ENCODE measurements at regions not wholly inside any gene's neighbourhood (a gene's known extent, or its start where the extent isn't known, plus 50 kb on each side); places are given as distances from the start of the nearest gene placed in this dataset.
A peak's percentile ranks its signal among the peaks of the same experiment; 100 is the strongest.
"Not testable (repeated sequence)": the region's sequence is repeated elsewhere in the genome, so short reads cannot be mapped to it uniquely, and the experiment has no call there.

- peak; percentile 1 to 24 for DNase-seq (ENCODE audit: low read depth in 2 of 2, low spot score in 1 of 2)
Measured at GRCh38 chr18:961644-962355, 57.1 kb downstream of the ADCYAP1 start.

DNA sequence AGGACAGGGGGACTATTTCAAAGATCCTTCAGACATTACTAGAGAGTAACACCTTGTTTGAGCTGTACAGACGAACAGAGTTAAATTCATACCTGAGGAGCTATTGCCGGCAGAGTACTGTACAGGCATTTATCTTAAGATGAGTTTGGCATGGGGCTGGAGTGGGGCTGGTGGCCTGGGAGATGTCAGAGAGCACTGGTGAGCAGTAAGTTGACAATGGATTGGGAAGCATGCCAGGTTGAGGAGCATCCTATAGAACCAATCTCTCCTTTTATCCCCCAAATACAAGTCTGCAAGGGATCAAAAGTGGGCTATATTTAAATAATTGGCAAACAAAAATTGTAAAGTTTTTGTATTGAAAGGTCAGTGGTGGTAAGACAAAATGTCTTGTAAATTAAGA, 58.6 kb downstream of the ADCYAP1 start:
- no peak for DNase-seq (ENCODE audit: low read depth in 2 of 2, low spot score in 1 of 2)

DNA sequence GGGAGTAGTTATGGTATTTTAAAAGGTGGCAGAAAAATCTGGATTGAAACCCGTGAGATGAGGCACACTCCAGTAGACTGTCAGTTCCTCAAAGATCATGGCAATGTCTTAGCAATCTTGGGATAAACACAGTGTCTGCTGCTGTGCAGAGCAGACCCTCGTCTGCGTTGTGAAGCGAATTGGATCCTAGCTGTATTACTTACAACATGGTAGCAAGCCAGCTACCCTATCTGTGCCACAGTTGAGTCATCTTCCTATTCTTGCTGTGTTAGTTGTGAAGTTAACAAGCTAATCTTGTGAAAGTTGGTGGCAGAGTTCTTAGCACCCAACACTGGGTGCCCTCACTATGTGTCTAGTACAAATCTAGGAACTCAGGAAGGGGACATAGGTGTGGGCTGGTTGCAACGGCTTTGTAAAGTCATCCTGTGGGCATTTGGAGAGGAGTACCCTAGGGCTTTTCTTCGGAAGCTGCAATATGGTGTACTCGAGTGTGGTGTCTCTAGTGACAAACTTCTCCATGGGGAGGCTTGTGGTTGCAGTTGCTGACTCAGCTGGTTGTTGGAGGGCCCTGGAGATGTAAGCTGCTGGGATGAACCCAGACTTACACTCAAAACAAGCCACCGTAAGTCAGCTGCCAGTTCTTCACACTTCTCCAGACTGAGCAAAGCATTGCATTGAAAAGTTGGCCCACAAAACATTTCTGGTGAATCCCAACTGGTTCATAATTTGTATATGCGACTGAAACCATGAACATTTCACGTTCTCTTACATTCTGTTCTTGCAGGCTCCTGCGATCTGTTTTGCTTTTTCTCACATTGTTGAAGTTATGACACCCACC, 61.5 kb downstream of the ADCYAP1 start:
- DNase-seq (ENCODE audit: low read depth in 2 of 2, low spot score in 1 of 2): no peak

- DNase-seq (ENCODE audit: low read depth in 2 of 2, low spot score in 1 of 2): no peak
Measured at GRCh38 chr18:966759-967576, 62.3 kb downstream of the ADCYAP1 start.

DNA sequence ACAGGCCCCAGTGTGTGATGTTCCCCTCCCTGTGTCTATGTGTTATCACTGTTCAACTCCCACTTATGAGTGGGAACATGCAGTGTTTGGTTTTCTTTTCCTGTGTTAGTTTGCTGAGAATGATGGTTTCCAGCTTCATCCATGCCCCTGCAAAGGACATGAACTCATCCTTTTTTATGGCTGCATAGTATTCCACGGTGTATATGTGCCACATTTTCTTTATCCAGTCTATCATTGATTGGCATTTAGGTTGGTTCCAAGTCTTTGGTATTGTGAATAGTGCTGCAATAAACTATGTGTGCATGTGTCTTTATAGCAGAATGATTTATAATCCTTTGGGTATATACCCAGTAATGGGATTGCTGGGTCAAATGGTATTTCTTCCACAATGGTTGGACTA, 64.2 kb downstream of the ADCYAP1 start:
- not testable (repeated sequence) for DNase-seq (ENCODE audit: low read depth in 2 of 2, low spot score in 1 of 2)

DNA sequence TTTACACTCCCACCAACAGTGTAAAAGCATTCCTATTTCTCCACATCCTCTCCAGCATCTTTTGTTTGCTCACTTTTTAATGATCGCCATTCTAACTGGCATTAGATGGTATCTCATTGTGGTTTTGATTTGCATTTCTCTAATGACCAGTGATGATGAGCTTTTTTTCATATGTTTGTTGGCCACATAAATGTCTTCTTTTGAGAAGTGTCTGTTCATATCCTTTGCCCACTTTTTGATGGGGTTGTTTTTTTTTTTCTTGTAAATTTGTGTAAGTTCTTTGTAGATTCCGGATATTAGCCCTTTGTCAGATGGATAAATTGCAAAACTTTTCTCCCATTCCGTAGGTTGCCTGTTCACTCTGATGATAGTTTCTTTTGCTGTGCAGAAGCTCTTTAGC, 64.6 kb downstream of the ADCYAP1 start:
- DNase-seq (ENCODE audit: low read depth in 2 of 2, low spot score in 1 of 2): not testable (repeated sequence)

GRCh38 chr18:974606-975005, 69.9 kb downstream of the ADCYAP1 start:
- DNase-seq (ENCODE audit: low read depth in 2 of 2, low spot score in 1 of 2): not testable (repeated sequence)

DNA sequence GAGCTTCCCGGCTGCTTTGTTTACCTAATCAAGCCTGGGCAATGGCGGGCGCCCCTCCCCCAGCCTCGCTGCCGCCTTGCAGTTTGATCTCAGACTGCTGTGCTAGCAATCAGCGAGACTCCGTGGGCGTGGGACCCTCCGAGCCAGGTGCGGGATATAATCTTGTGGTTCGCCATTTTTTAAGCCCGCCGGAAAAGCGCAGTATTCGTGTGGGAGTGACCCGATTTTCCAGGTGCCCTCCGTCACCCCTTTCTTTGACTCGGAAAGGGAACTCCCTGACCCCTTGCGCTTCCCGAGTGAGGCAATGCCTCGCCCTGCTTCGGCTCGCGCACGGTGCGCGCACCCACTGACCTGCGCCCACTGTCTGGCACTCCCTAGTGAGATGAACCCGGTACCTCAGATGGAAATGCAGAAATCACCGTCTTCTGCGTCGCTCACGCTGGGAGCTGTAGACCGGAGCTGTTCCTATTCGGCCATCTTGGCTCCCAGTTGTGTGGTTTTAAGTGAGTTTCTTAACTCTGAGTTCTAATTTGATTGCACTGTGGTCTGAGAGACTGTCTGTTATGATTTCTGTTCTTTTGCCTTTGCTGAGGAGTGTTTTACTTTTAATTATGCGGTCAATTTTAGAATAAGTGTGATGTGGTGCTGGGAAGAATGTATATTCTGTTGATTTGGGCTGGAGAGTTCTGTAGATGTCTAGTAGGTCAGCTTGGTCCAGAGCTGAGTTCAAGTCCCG, 71.9 kb downstream of the ADCYAP1 start:
- DNase-seq (ENCODE audit: low read depth in 2 of 2, low spot score in 1 of 2): not testable (repeated sequence)

DNA sequence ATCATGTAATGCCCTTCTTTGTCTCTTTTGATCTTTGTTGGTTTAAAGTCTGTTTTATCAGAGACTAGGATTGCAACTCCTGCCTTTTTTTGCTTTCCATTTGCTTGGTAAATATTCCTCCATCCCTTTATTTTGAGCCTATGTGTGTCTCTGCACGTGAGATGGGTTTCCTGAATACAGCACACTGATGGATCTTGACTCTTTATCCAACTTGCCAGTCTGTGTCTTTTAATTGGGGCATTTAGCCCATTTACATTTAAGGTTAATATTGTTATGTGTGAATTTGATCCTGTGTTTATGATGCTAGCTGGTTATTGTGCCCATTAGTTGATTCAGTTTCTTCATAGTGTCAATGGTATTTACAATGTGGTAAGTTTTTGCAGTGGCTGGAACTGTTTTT, 72.7 kb downstream of the ADCYAP1 start:
- DNase-seq (ENCODE audit: low read depth in 2 of 2, low spot score in 1 of 2): not testable (repeated sequence)

- not testable (repeated sequence) for DNase-seq (ENCODE audit: low read depth in 2 of 2, low spot score in 1 of 2)
Measured at GRCh38 chr18:977732-978131, 73.1 kb downstream of the ADCYAP1 start.

GRCh38 chr18:980586-980985, 75.9 kb downstream of the ADCYAP1 start:
- no peak for DNase-seq (ENCODE audit: low read depth in 2 of 2, low spot score in 1 of 2)

- DNase-seq (ENCODE audit: low read depth in 2 of 2, low spot score in 1 of 2): no peak
Measured at GRCh38 chr18:984004-984403, 79.3 kb downstream of the ADCYAP1 start.

DNA sequence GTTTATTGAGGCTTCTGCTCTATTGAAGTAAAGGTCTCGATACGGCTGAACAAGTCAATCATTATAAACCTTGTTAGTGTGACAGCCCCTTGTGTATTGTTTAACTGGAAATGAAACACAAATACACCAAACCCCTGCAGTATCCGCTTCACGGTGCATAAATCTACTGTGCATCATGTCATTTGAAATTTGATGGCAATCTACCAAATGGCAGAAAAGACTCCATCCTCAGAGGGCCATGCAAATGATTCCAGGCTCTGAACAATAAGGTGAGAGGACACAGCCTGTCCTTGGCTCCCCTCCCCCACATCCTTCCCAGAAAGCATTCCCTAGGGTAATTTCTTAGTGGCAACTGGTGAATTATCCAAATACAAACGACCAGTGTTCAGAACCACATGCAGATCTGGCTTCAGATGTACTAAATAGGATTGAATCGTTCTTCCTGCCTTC, 80.6 kb downstream of the ADCYAP1 start:
- no peak for DNase-seq (ENCODE audit: low read depth in 2 of 2, low spot score in 1 of 2)

- no peak for DNase-seq (ENCODE audit: low read depth in 2 of 2, low spot score in 1 of 2)
Measured at GRCh38 chr18:986051-986450, 81.4 kb downstream of the ADCYAP1 start.

- DNase-seq (ENCODE audit: low read depth in 2 of 2, low spot score in 1 of 2): no peak
Measured at GRCh38 chr18:986552-986951, 81.9 kb downstream of the ADCYAP1 start.

DNA sequence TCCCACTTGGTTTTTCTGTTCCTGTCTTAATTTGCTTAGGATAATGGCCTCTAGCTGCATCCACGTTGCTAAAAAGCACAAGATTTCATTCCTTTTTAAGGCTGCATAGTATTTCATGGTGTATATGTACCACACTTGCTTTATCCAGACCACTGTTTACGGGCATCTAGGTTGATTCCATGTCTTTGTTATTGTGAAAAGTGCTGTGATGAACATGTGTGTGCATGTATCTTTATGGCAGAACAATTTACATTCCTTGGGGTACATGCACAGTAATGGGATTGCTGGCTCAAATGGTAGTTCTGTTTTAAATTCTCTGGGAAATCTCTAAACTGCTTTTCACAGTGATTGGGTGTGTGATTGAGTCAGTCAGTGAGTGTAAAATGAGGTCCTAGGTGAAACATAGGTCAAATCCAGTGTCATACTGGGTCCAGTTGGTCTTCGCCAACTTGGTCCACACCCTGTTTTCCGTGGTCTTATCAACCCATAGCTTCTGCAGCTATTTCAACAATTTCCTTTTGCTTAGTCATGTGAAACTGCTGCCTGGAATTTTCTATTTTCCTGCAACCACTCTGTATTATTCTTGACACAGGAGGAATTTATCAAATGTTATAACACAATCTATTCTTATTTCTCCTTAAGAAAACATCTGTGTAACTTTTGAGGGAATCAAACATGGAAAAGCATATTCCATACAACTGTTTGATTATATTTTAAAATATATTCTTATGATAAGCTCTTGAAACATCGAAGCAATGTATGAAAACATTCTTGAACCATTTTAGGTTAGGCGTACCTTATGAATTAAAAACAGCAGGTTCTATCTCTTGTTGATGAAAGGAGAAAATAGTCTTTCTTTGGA, 82.9 kb downstream of the ADCYAP1 start:
- no peak for DNase-seq (ENCODE audit: low read depth in 2 of 2, low spot score in 1 of 2)

GRCh38 chr18:989425-989824, 84.8 kb downstream of the ADCYAP1 start:
- no peak for DNase-seq (ENCODE audit: low read depth in 2 of 2, low spot score in 1 of 2)

- DNase-seq (ENCODE audit: low read depth in 2 of 2, low spot score in 1 of 2): no peak
Measured at GRCh38 chr18:990197-990596, 85.5 kb downstream of the ADCYAP1 start.

GRCh38 chr18:991441-991840, 86.8 kb downstream of the ADCYAP1 start:
- no peak for DNase-seq (ENCODE audit: low read depth in 2 of 2, low spot score in 1 of 2)

- DNase-seq (ENCODE audit: low read depth in 2 of 2, low spot score in 1 of 2): no peak
Measured at GRCh38 chr18:993560-993959, 88.9 kb downstream of the ADCYAP1 start.

All from stimulated activated CD8-positive, alpha-beta memory T cell treated with anti-CD3 and anti-CD28 coated beads, Interleukin-4, amount 100 ng/mL, for 4 hours (primary cell).